AG08395 (cell line): ENCODE measurements at regions not wholly inside any gene's neighbourhood (a gene's known extent, or its start where the extent isn't known, plus 50 kb on each side); places are given as distances from the start of the nearest gene placed in this dataset.
"Not testable (repeated sequence)": the region's sequence is repeated elsewhere in the genome, so short reads cannot be mapped to it uniquely, and the experiment has no call there.

Experiments used
- DNase-seq: peaks from one replicate; pipeline ENCODE4 v3.0.0; 2012; ENCODE audit warnings: mixed read lengths, low spot score

- DNase-seq, result peak; percentile 56
Measured at GRCh38 chrX:155819966-155820491, 61.1 kb upstream of the VAMP7 start.

GRCh38 chrX:155819525-155819924, 61.6 kb upstream of the VAMP7 start:
- DNase-seq, result no peak

- not testable (repeated sequence) for DNase-seq
Measured at GRCh38 chrX:155814391-155814790, 66.8 kb upstream of the VAMP7 start.

GRCh38 chrX:155779831-155780230, 101.3 kb upstream of the VAMP7 start:
- DNase-seq, result no peak

GRCh38 chrX:155778844-155779553, 102.1 kb upstream of the VAMP7 start:
- no peak for DNase-seq

GRCh38 chrX:155774387-155774786, 106.8 kb upstream of the VAMP7 start:
- no peak for DNase-seq

- peak; percentile 16 for DNase-seq
Measured at GRCh38 chrX:155767876-155768769, 113.0 kb upstream of the VAMP7 start.

GRCh38 chrX:155767051-155767875, 113.9 kb upstream of the VAMP7 start:
- peak; percentile 43 for DNase-seq

- no peak for DNase-seq
Measured at GRCh38 chrX:155766321-155766720, 114.8 kb upstream of the VAMP7 start.

- no peak for DNase-seq
Measured at GRCh38 chrX:155761185-155761584, 120.0 kb upstream of the VAMP7 start.

GRCh38 chrX:155757046-155757759, 123.9 kb upstream of the VAMP7 start:
- no peak for DNase-seq

- DNase-seq, result no peak
Measured at GRCh38 chrX:155755706-155756337, 125.3 kb upstream of the VAMP7 start.

- no peak for DNase-seq
Measured at GRCh38 chrX:155751131-155751530, 130.0 kb upstream of the VAMP7 start.

- no peak for DNase-seq
Measured at GRCh38 chrX:155747520-155747919, 133.6 kb upstream of the VAMP7 start.

GRCh38 chrX:155745792-155746191, 133.0 kb upstream of the TMLHE start:
- no peak for DNase-seq

- no peak for DNase-seq
Measured at GRCh38 chrX:155744534-155744933, 131.8 kb upstream of the TMLHE start.

- DNase-seq, result not testable (repeated sequence)
Measured at GRCh38 chrX:155728335-155728734, 115.6 kb upstream of the TMLHE start.

GRCh38 chrX:155718972-155719586, 106.3 kb upstream of the TMLHE start:
- no peak for DNase-seq

GRCh38 chrX:155715141-155715540, 102.4 kb upstream of the TMLHE start:
- DNase-seq, result no peak

GRCh38 chrX:155695419-155695818, 82.7 kb upstream of the TMLHE start:
- DNase-seq, result no peak

GRCh38 chrX:155694649-155695048, 81.9 kb upstream of the TMLHE start:
- DNase-seq, result no peak
